Ascending aorta (tissue), 2 donors: ENCODE measurements at regions not wholly inside any gene's neighbourhood (a gene's known extent, or its start where the extent isn't known, plus 50 kb on each side); places are given as distances from the start of the nearest gene placed in this dataset.

Source experiments
- DNase-seq, 2 donors: peaks; one replicate each; pipeline ENCODE4 v3.0.0-alpha.2; 2019; ENCODE audit warnings: low spot score in 2 of 2
- H3K27ac ChIP-seq, 2 donors: fragments of 200-600 bp; sonication (generic); one replicate each; pipeline ENCODE4 v1.5.1; 2016 to 2017; ENCODE audit warnings: mild to moderate bottlenecking in 1 of 2
- H3K27me3 ChIP-seq: fragments of 200-600 bp; sonication (generic); one replicate; pipeline ENCODE4 v1.5.1; 2017
- H3K36me3 ChIP-seq, 2 donors: fragments of 200-600 bp; sonication (generic); one replicate each; pipeline ENCODE4 v1.5.1; 2016
- H3K4me1 ChIP-seq, 2 donors: fragments of 200-600 bp; sonication (generic); one replicate each; pipeline ENCODE4 v1.5.1; 2016 to 2017; ENCODE audit warnings: mild to moderate bottlenecking in 1 of 2
- H3K4me3 ChIP-seq, 2 donors: fragments of 200-600 bp; sonication (generic); one replicate each; pipeline ENCODE4 v1.5.1; 2016 to 2017; ENCODE audit warnings: mild to moderate bottlenecking in 1 of 2
- H3K9me3 ChIP-seq, 2 donors: fragments of 200-600 bp; sonication (generic); one replicate each; pipeline ENCODE4 v1.5.1; 2016
- intact Hi-C: fragments of 100-400 bp; cut with DNase I; formaldehyde crosslinking; loops from one replicate; pipeline ENCODE4 v1.15.1; 2023
- TF ChIP-seq, protein P1 (sequence below), 3 experiments: fragments of 200-600 bp in 2 of 3; fragments of 450-650 bp in 1 of 3; sonication (generic) in 2 of 3; IDR thresholded peaks; one replicate each; pipeline ENCODE4 v1.5.1; 2016 to 2019; ENCODE audit warnings: antibody characterized with exemption in 3 of 3, mild to moderate bottlenecking in 1 of 3, moderate library complexity in 1 of 3

DNA sequence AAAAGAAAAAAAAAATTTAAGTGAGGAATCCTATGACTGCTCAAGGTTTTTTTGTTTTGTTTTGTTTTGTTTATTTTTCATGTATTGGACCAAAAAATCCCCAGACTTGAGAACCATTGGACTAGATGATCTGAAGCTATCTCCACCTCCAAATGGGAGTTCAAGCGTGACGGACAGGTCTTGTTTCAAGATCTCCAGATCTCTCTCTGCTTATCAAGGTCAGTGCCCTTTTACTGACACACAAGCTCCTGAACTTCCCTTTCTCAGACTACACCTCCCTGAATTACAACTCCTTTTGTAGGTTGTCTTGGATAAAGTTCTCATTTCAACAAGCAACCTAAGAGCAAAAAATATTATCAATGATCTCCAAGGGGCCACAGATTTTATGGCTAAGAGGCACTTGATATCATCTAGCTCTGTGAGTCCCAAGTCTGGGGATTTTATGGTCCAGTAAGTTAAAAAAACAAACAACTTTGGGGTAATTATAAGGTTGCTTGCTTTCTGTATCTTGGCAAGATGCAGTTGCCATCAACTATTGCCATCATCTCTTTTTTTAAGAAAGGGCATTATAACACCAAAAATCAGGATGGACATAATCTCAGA is 396.0 kb upstream of the ATP5MC3 start:
- H3K4me3 ChIP-seq, result no peak overlapping the region

DNA sequence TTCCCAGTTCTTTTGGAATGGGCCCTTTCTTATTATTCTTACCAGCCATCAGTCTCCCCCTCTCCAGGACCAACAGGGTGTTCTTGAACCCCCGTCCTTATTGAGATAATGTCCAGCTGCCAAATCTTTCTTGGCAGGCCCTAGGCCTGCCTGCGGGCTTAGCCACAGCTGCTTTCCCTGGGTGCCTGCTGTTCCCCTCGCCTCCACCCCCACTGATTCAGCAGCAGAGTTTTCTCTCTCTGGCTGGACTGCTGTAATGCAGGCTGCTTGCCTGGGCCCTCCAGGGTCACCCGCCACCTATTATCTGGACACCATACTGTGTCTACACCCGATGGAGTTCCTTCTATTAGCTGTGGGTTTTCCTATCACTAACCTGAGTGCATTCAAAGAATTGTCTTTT is 395.4 kb upstream of the ATP5MC3 start:
- Histone ChIP-seq H3K9me3 (no peaks in the 10 kb centered on the region), H3K4me3 (no peak overlapping the region), H3K27me3 (no peaks in the 10 kb centered on the region), H3K36me3 (no peaks in the 10 kb centered on the region), H3K4me1 (no peaks in the 10 kb centered on the region), H3K27ac (no peak overlapping the region)
- TF ChIP-seq, protein P1, sequence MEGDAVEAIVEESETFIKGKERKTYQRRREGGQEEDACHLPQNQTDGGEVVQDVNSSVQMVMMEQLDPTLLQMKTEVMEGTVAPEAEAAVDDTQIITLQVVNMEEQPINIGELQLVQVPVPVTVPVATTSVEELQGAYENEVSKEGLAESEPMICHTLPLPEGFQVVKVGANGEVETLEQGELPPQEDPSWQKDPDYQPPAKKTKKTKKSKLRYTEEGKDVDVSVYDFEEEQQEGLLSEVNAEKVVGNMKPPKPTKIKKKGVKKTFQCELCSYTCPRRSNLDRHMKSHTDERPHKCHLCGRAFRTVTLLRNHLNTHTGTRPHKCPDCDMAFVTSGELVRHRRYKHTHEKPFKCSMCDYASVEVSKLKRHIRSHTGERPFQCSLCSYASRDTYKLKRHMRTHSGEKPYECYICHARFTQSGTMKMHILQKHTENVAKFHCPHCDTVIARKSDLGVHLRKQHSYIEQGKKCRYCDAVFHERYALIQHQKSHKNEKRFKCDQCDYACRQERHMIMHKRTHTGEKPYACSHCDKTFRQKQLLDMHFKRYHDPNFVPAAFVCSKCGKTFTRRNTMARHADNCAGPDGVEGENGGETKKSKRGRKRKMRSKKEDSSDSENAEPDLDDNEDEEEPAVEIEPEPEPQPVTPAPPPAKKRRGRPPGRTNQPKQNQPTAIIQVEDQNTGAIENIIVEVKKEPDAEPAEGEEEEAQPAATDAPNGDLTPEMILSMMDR (IDR thresholded peaks at IDR 0.05), result no peak
- no peak for DNase-seq
- intact Hi-C loops, result no loop called here

More for the DNA sequence above, 396.0 kb upstream of the ATP5MC3 start:
- Histone ChIP-seq H3K27me3 (no peaks in the 10 kb centered on the region), H3K4me1 (no peaks in the 10 kb centered on the region), H3K27ac (no peak overlapping the region), H3K36me3 (no peaks in the 10 kb centered on the region), H3K9me3 (no peaks in the 10 kb centered on the region)
- TF ChIP-seq, protein P1 (IDR thresholded peaks at IDR 0.05), result no peak
- DNase-seq, result no peak
- intact Hi-C loops, result no loop called here

DNA sequence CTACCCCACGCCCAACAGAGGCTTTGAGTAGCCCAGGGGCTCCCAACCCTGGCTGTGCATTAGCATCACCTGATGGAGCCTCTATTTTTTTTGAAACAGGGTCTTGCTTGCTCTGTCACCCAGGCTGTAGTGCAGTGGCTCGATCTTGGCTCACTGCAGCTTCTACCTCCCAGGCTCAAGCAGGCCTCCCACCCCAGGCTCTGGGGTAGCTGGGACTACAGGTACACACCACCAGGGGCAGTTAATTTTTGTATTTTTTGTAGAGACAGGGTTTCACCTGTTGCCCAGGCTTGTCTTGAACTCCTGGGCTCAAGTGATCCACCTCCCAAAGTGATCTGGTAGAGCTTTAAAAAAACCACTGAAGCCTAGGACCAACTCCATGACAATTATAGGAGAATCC is 394.8 kb upstream of the ATP5MC3 start:
- no peaks in the 10 kb centered on the region for H3K9me3 ChIP-seq
- no peaks in the 10 kb centered on the region for H3K27me3 ChIP-seq
- H3K27ac ChIP-seq, result no peak overlapping the region
- intact Hi-C loops, result no loop called here
- no peak for DNase-seq
- no peaks in the 10 kb centered on the region for H3K4me1 ChIP-seq
- TF ChIP-seq, protein P1 (IDR thresholded peaks at IDR 0.05), result no peak
- no peaks in the 10 kb centered on the region for H3K36me3 ChIP-seq
- no peak overlapping the region for H3K4me3 ChIP-seq

DNA sequence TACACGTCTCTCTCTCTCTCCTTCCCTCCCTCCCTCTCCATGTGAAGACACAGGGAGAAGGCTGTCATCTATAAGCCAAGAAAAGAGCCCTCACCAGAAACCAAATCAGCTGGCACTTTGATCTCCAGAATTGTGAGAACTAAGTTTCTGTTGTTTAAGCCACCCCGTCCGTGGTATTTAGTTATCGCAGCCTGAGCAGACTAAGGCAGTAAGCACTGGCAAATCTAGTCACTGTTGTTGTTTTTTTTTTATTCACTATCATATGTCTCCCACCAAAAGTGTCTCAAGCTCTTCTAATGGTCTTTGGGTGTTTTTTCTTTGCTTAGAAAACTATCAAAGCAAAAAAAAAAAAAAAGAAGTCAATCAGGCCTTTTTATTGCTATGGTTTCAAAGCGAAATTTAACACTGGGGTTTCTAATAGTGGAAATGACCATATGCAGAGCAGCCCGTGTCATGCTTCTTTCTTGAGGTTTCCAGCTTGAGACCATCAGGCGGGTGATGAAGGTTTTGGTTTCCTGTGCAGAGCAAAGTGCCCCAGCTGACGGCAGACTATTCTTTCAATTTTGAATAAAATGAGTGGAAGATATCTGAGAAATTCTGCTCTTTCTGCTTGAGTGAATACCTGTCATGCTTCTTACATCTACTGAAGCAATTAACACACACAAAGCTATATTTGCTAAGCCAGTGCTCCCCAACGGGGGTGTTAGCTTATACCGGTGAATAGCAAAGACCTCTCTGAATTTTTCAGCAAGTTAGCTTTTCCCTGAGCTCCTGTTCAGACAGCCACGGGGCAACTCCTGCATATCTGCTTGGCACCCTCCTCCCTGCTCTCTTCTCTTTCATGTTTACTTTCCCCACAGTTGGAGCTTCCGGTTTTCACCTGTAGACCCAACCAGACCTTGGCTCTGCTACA is 394.1 kb upstream of the ATP5MC3 start:
- no peaks in the 10 kb centered on the region for H3K36me3 ChIP-seq
- no peaks in the 10 kb centered on the region for H3K27me3 ChIP-seq
- intact Hi-C loops, result no loop called here
- H3K27ac ChIP-seq, result no peak overlapping the region
- no peaks in the 10 kb centered on the region for H3K9me3 ChIP-seq
- H3K4me3 ChIP-seq, result no peak overlapping the region
- H3K4me1 ChIP-seq, result no peaks in the 10 kb centered on the region
- no peak for DNase-seq
- TF ChIP-seq, protein P1 (IDR thresholded peaks at IDR 0.05), result no peak

DNA sequence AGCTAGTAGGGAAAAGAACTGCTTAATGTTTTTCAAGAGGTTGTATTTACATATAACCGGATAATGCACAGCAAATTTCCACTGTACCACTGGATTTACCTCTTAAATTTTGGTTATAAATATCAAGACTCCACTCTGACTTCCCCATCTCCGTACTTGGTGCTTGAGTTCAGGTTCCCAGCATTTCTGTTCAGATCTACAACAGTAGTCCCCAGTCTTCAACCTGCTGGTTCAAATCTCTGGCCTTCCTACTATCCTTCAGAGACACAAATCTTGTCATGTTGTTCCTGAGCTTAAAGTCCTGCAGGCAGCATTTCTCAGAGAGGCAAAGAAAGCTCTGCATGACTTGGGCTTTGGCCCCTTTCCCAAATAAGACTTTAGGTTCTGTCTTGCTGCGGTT is 392.6 kb upstream of the ATP5MC3 start:
- Histone ChIP-seq H3K4me1 (no peaks in the 10 kb centered on the region), H3K27me3 (no peaks in the 10 kb centered on the region), H3K9me3 (no peaks in the 10 kb centered on the region), H3K36me3 (no peaks in the 10 kb centered on the region), H3K4me3 (no peak overlapping the region), H3K27ac (no peak overlapping the region)
- intact Hi-C loops, result no loop called here
- DNase-seq, result no peak
- TF ChIP-seq, protein P1 (IDR thresholded peaks at IDR 0.05), result no peak
